Germinal center (tissue), 1 donor: ENCODE measurements at regions not wholly inside any gene's neighbourhood (a gene's known extent, or its start where the extent isn't known, plus 50 kb on each side); places are given as distances from the start of the nearest gene placed in this dataset.

Experiments used
- DNase-seq: peaks from one replicate; pipeline ENCODE4 v3.0.0; 2012; ENCODE audit warnings: mixed read lengths, low spot score

GRCh38 chr3:86175593-86176444, 815.1 kb downstream of the VGLL3 start:
- no peak for DNase-seq

- DNase-seq: no peak
Measured at GRCh38 chr3:86175051-86175536, 815.9 kb downstream of the VGLL3 start.

GRCh38 chr3:86173401-86173800, 817.5 kb downstream of the VGLL3 start:
- no peak for DNase-seq

GRCh38 chr3:86168512-86168911, 822.4 kb downstream of the VGLL3 start:
- no peak for DNase-seq

- DNase-seq: no peak
Measured at GRCh38 chr3:86162521-86162920, 828.4 kb downstream of the VGLL3 start.

- no peak for DNase-seq
Measured at GRCh38 chr3:86161493-86161892, 829.5 kb downstream of the VGLL3 start.

- DNase-seq: no peak
Measured at GRCh38 chr3:86152620-86153019, 838.3 kb downstream of the VGLL3 start.

- DNase-seq: no peak
Measured at GRCh38 chr3:86149054-86149453, 841.9 kb downstream of the VGLL3 start.

- no peak for DNase-seq
Measured at GRCh38 chr3:86147119-86147518, 843.8 kb downstream of the VGLL3 start.

- no peak for DNase-seq
Measured at GRCh38 chr3:86126552-86126951, 864.4 kb downstream of the VGLL3 start.
